Heart left ventricle (tissue), 16 donors: ENCODE measurements at regions not wholly inside any gene's neighbourhood (a gene's known extent, or its start where the extent isn't known, plus 50 kb on each side); places are given as distances from the start of the nearest gene placed in this dataset.

Experiments
- ATAC-seq, 4 donors: fragments of 200-7000 bp; cut with Tn5 transposase; one replicate each; pipeline ENCODE4 v1.9.1; 2020 to 2022; ENCODE audit warnings: moderate library complexity in 4 of 4, mild to moderate bottlenecking in 3 of 4, moderate number of reproducible peaks in 1 of 4
- DNase-seq, 5 donors: peaks; one replicate each; pipeline ENCODE4 v3.0.0-alpha.2; 2020
- H3K27ac ChIP-seq, 12 donors: fragments of 200-600 bp; sonication (generic) in 4 of 12; one replicate each; pipeline versions ENCODE4 v1.5.0 to v1.8.0; 2016 to 2022; ENCODE audit warnings: mild to moderate bottlenecking in 2 of 12
- H3K27me3 ChIP-seq, 9 donors: fragments of 200-600 bp; sonication (generic) in 2 of 9; one replicate each; pipeline versions ENCODE4 v1.5.1 to v1.8.0; 2016 to 2022; ENCODE audit warnings: mild to moderate bottlenecking in 3 of 9
- H3K36me3 ChIP-seq, 9 donors: fragments of 200-600 bp; sonication (generic) in 2 of 9; one replicate each; pipeline versions ENCODE4 v1.5.0 to v1.8.0; 2018 to 2022; ENCODE audit warnings: mild to moderate bottlenecking in 2 of 9
- H3K4me1 ChIP-seq, 12 donors: fragments of 200-600 bp; sonication (generic) in 4 of 12; one replicate each; pipeline versions ENCODE4 v1.5.0 to v1.8.0; 2016 to 2022; ENCODE audit warnings: mild to moderate bottlenecking in 3 of 12
- H3K4me3 ChIP-seq, 12 donors: fragments of 200-600 bp; sonication (generic) in 4 of 12; one replicate each; pipeline versions ENCODE4 v1.5.0 to v1.8.0; 2017 to 2022; ENCODE audit warnings: mild to moderate bottlenecking in 9 of 12, moderate library complexity in 4 of 12
- H3K9me3 ChIP-seq, 12 donors: fragments of 200-600 bp; sonication (generic) in 4 of 12; one replicate each; pipeline versions ENCODE4 v1.5.0 to v1.8.0; 2016 to 2022; ENCODE audit warnings: mild to moderate bottlenecking in 1 of 12
- POLR2A ChIP-seq, 2 donors: fragments of 450-650 bp; IDR thresholded peaks; one replicate each; pipeline ENCODE4 v1.6.1; 2017; ENCODE audit warnings: antibody characterized with exemption in 2 of 2, mild to moderate bottlenecking in 2 of 2, moderate library complexity in 2 of 2
- WGBS, 4 donors: extraction: QIAGEN DNeasy Blood & Tissue Kit in 2 of 4; methylation state at CpG; one replicate each; pipeline versions ENCODE4 v1.1.5 to v1.1.7; 2013 to 2018; 5-methylcytosine and 5-hydroxymethylcytosine counted together
- intact Hi-C, 10 donors: fragments of 100-400 bp; cut with DNase I; formaldehyde crosslinking; loops; one replicate each; pipeline versions ENCODE4 v1.11.1 to v1.14.2; 2022
- TF ChIP-seq, protein P1 (sequence below), 12 donors: fragments of 200-600 bp; sonication (generic) in 4 of 12; IDR thresholded peaks; one replicate each; pipeline versions ENCODE4 v1.5.0 to v1.8.0; 2018 to 2022; ENCODE audit warnings: antibody characterized with exemption in 12 of 12, mild to moderate bottlenecking in 5 of 12
- donor health status: ischemic (EF 13 %, LVEDD 7.1; RV severe dilation, severe dysfunction).
- donor health status: healthy with polysubstance abuse.
- donor health status: DM: no; HTN: yes; CAD: no.
- donor health status: DM: no; HTN: no; CAD: no.
- donor health status: ischemic (EF 25% LVEDD 6.9; RV normal size, moderate dysfunction).
- donor health status: ischemic (EF 25% LVEDD 5.7; RV mildly dilated, moderate dysfunction).
- donor health status: healthy.
- donor health status: DM: yes; HTN: yes; CAD: no.
- donor health status: ischemic (EF 35%, LVEDD 5.7; RV mildly dilated, moderate dysfunction).
- donor health status: nonischemic (EF 11% LVEDD 7.7; RV severe dilation, severe dysfunction).
- donor health status: DM: yes; HTN: yes; CAD: no.
- donor health status: PGD.
- donor health status: ischemic (EF 29% LVEDD 5.4; RV normal size, mild dysfunction).
- donor health status: nonischemic (EF 23%, LVEDD 6.1; RV moderate dilation, normal function).

GRCh38 chr3:72429589-72430353 is 418.5 kb downstream of the SHQ1 start:
- no peak for TF ChIP-seq POLR2A (IDR thresholded peaks at IDR 0.05)
- TF ChIP-seq, protein P1, sequence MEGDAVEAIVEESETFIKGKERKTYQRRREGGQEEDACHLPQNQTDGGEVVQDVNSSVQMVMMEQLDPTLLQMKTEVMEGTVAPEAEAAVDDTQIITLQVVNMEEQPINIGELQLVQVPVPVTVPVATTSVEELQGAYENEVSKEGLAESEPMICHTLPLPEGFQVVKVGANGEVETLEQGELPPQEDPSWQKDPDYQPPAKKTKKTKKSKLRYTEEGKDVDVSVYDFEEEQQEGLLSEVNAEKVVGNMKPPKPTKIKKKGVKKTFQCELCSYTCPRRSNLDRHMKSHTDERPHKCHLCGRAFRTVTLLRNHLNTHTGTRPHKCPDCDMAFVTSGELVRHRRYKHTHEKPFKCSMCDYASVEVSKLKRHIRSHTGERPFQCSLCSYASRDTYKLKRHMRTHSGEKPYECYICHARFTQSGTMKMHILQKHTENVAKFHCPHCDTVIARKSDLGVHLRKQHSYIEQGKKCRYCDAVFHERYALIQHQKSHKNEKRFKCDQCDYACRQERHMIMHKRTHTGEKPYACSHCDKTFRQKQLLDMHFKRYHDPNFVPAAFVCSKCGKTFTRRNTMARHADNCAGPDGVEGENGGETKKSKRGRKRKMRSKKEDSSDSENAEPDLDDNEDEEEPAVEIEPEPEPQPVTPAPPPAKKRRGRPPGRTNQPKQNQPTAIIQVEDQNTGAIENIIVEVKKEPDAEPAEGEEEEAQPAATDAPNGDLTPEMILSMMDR (IDR thresholded peaks at IDR 0.05) = no peak
- no peaks in the 10 kb centered on the region for H3K27me3 ChIP-seq
- H3K4me3 ChIP-seq = no peak overlapping the region
- peaks cover 0 to 62% (median 37%) of the 10 kb centered on the region in 12 donors for H3K4me1 ChIP-seq
- WGBS, 4 donors = 69 to 70% (median 69%) methylated on average over 4 of the region's 4 CpGs
- H3K27ac ChIP-seq = no peak overlapping the region
- no peaks in the 10 kb centered on the region for H3K9me3 ChIP-seq
- intact Hi-C loops = no loop called here
- DNase-seq (no peak), ATAC-seq (peak in 2 of 4 donors; percentile 29 to 36)
- H3K36me3 ChIP-seq = no peaks in the 10 kb centered on the region

- peaks cover 0 to 65% (median 37%) of the 10 kb centered on the region in 12 donors for H3K4me1 ChIP-seq
- H3K36me3 ChIP-seq = no peaks in the 10 kb centered on the region
- H3K9me3 ChIP-seq = no peaks in the 10 kb centered on the region
- no peak overlapping the region for H3K4me3 ChIP-seq
- no peaks in the 10 kb centered on the region for H3K27me3 ChIP-seq
- 63 to 74% (median 65%) methylated on average over 4 of the region's 4 CpGs for WGBS, 4 donors
- no peak overlapping the region for H3K27ac ChIP-seq
- TF ChIP-seq POLR2A (IDR thresholded peaks at IDR 0.05) = no peak
- TF ChIP-seq, protein P1 (IDR thresholded peaks at IDR 0.05) = no peak
- ATAC-seq (no peak), DNase-seq (no peak)
- intact Hi-C loops = no loop called here
Observed at GRCh38 chr3:72428803-72429202, 419.4 kb downstream of the SHQ1 start.

- TF ChIP-seq, protein P1 (IDR thresholded peaks at IDR 0.05) = no peak
- no peak for TF ChIP-seq POLR2A (IDR thresholded peaks at IDR 0.05)
- intact Hi-C loops = no loop called here
- ATAC-seq (peak in 1 of 4 donors; percentile 30), DNase-seq (no peak)
- peaks cover 0 to 8% (median 0%) of the 10 kb centered on the region in 12 donors for H3K9me3 ChIP-seq
- no peak overlapping the region for H3K27ac ChIP-seq
- H3K4me1 ChIP-seq = peaks cover 0 to 65% (median 37%) of the 10 kb centered on the region in 12 donors
- WGBS, 4 donors = 72 to 84% (median 79%) methylated on average over 6 of the region's 6 CpGs
- no peaks in the 10 kb centered on the region for H3K27me3 ChIP-seq
- H3K36me3 ChIP-seq = no peaks in the 10 kb centered on the region
- H3K4me3 ChIP-seq = no peak overlapping the region
Observed at GRCh38 chr3:72427624-72428023, 420.6 kb downstream of the SHQ1 start.

- H3K4me1 ChIP-seq = peaks cover 0 to 57% (median 37%) of the 10 kb centered on the region in 12 donors
- WGBS, 4 donors = 85 to 92% (median 87%) methylated on average over 2 of the region's 2 CpGs
Observed at GRCh38 chr3:72426618-72427397, 421.4 kb downstream of the SHQ1 start.

More at GRCh38 chr3:72426618-72427397, 421.4 kb downstream of the SHQ1 start:
- intact Hi-C loops = no loop called here
- Histone ChIP-seq H3K27me3 (no peaks in the 10 kb centered on the region), H3K4me3 (no peak overlapping the region), H3K36me3 (no peaks in the 10 kb centered on the region), H3K9me3 (peaks cover 0 to 16% (median 6%) of the 10 kb centered on the region in 12 donors), H3K27ac (no peak overlapping the region)
- DNase-seq (no peak), ATAC-seq (no peak)
- no peak for TF ChIP-seq POLR2A (IDR thresholded peaks at IDR 0.05)
- TF ChIP-seq, protein P1 (IDR thresholded peaks at IDR 0.05) = no peak
